DOHH2 (cell line): ENCODE measurements at regions not wholly inside any gene's neighbourhood (a gene's known extent, or its start where the extent isn't known, plus 50 kb on each side); places are given as distances from the start of the nearest gene placed in this dataset.

Source experiments
- H3F3A ChIP-seq: fragments of 200-600 bp; sonication (generic), shearing (Covaris generic); 2 replicates; pipeline ENCODE4 v1.6.0; 2016; ENCODE audit warnings: antibody characterized with exemption, mild to moderate bottlenecking; ENCODE audit not compliant: control insufficient read depth, insufficient read depth
- H3K27ac ChIP-seq: fragments of 200-600 bp; sonication (generic); 2 replicates; pipeline ENCODE4 v1.5.1; 2014; ENCODE audit warnings: low read depth, mild to moderate bottlenecking, low read length, moderate library complexity
- H3K27me3 ChIP-seq: fragments of 200-600 bp; sonication (generic); 2 replicates; pipeline ENCODE4 v1.6.1; 2014; ENCODE audit warnings: mild to moderate bottlenecking, low read length, mixed read lengths; ENCODE audit not compliant: control insufficient read depth
- H3K36me3 ChIP-seq: fragments of 200-600 bp; sonication (generic); 2 replicates; pipeline ENCODE4 v1.6.1; 2014; ENCODE audit warnings: mild to moderate bottlenecking, low read length, moderate library complexity, mixed read lengths; ENCODE audit not compliant: control insufficient read depth
- H3K4me1 ChIP-seq: fragments of 200-600 bp; sonication (generic); 2 replicates; pipeline ENCODE4 v1.6.1; 2014; ENCODE audit warnings: mild to moderate bottlenecking, low read length, mixed read lengths; ENCODE audit not compliant: control insufficient read depth
- H3K4me2 ChIP-seq: fragments of 200-600 bp; sonication (generic); 2 replicates; pipeline ENCODE4 v1.6.0; 2014; ENCODE audit warnings: mild to moderate bottlenecking, low read length, moderate library complexity
- H3K4me3 ChIP-seq: fragments of 200-600 bp; sonication (generic); 2 replicates; pipeline ENCODE4 v1.5.1; 2014; ENCODE audit warnings: mild to moderate bottlenecking, low read length, mixed read lengths
- H3K79me2 ChIP-seq: fragments of 200-600 bp; sonication (generic); 2 replicates; pipeline ENCODE4 v1.6.1; 2014; ENCODE audit warnings: mild to moderate bottlenecking, low read length, mixed read lengths; ENCODE audit not compliant: control insufficient read depth
- H3K9me2 ChIP-seq: fragments of 200-600 bp; sonication (generic); replicated peaks from 2 replicates; pipeline ENCODE4 v1.6.1; 2014; ENCODE audit warnings: mild to moderate bottlenecking, low read length, mixed read lengths; ENCODE audit not compliant: control insufficient read depth
- H3K9me3 ChIP-seq: fragments of 200-600 bp; sonication (generic); 2 replicates; pipeline ENCODE4 v1.6.1; 2014; ENCODE audit warnings: antibody characterized with exemption, low read length, mixed read lengths; ENCODE audit not compliant: control insufficient read depth, insufficient read depth
- H4K20me1 ChIP-seq: fragments of 200-600 bp; sonication (generic); 2 replicates; pipeline ENCODE4 v1.6.0; 2014; ENCODE audit warnings: low read depth, mild to moderate bottlenecking, antibody characterized with exemption, low read length, moderate library complexity; ENCODE audit not compliant: control insufficient read depth, insufficient read depth
- CTCF ChIP-seq: fragments of 200-600 bp; sonication (generic); IDR thresholded peaks from one replicate; pipeline ENCODE4 v1.5.1; 2014; ENCODE audit warnings: antibody characterized with exemption, mild to moderate bottlenecking, low read depth, low read length; ENCODE audit not compliant: poor library complexity, severe bottlenecking
- EZH2phosphoT487 ChIP-seq: fragments of 200-600 bp; sonication (generic); IDR thresholded peaks from 2 replicates; pipeline ENCODE4 v1.6.1; 2017; ENCODE audit warnings: borderline replicate concordance, mild to moderate bottlenecking, antibody characterized with exemption, low read length, moderate library complexity, mixed read lengths

- no peaks in the 10 kb centered on the region for H3K9me2 ChIP-seq
- no peaks in the 10 kb centered on the region for H4K20me1 ChIP-seq
- H3K4me1 ChIP-seq = no peaks in the 10 kb centered on the region
- no peaks in the 10 kb centered on the region for H3K9me3 ChIP-seq
- H3K27ac ChIP-seq = no peak overlapping the region
- TF ChIP-seq EZH2phosphoT487 (no peak), CTCF (no peak)
- H3K4me2 ChIP-seq = no peak overlapping the region
- H3K4me3 ChIP-seq = no peak overlapping the region
- H3K79me2 ChIP-seq = no peaks in the 10 kb centered on the region
- no peaks in the 10 kb centered on the region for H3K36me3 ChIP-seq
- H3K27me3 ChIP-seq = no peaks in the 10 kb centered on the region
- no peaks in the 10 kb centered on the region for H3F3A ChIP-seq
These were observed 1207.7 kb downstream of the SLITRK1 start for GRCh38 chr13:82674546-82674945.

GRCh38 chr13:82672248-82672647, 1210.0 kb downstream of the SLITRK1 start:
- Histone ChIP-seq H3K4me2 (no peak overlapping the region), H4K20me1 (no peaks in the 10 kb centered on the region), H3K9me3 (no peaks in the 10 kb centered on the region), H3K9me2 (no peaks in the 10 kb centered on the region), H3K27ac (no peak overlapping the region), H3F3A (no peaks in the 10 kb centered on the region), H3K36me3 (no peaks in the 10 kb centered on the region), H3K4me3 (no peak overlapping the region), H3K27me3 (no peaks in the 10 kb centered on the region), H3K4me1 (no peaks in the 10 kb centered on the region), H3K79me2 (no peaks in the 10 kb centered on the region)
- TF ChIP-seq CTCF = no peak
- no peak for TF ChIP-seq EZH2phosphoT487

GRCh38 chr13:82664183-82664582, 1218.1 kb downstream of the SLITRK1 start:
- Histone ChIP-seq H3K27me3 (no peaks in the 10 kb centered on the region), H4K20me1 (no peaks in the 10 kb centered on the region), H3K9me2 (no peaks in the 10 kb centered on the region; the same call in 1 of the 2 replicates), H3K27ac (no peak overlapping the region), H3K4me2 (no peak overlapping the region), H3F3A (no peaks in the 10 kb centered on the region), H3K36me3 (no peaks in the 10 kb centered on the region), H3K4me3 (no peak overlapping the region), H3K4me1 (no peaks in the 10 kb centered on the region), H3K9me3 (no peaks in the 10 kb centered on the region), H3K79me2 (no peaks in the 10 kb centered on the region)
- TF ChIP-seq CTCF (no peak), EZH2phosphoT487 (no peak)

DNA sequence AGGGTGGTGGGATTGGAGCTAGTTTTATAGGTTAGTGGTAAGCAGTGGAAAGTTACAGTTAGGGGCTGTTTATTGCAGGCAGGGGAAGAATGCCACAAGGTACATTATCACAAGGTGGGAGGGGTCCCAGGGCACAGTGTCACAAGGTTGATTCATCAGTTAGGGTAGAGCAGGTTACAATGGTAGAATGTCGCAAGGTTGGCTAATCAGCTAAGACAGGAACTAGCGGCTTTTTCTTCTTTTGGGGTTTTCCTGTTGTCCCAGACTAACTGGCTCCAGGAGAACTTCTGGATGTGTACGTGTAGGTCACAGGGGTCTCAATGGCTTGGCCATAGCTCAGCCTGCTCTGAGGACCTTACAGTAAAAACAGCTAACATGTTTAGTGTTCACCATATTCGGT, 1221.1 kb downstream of the SLITRK1 start:
- Histone ChIP-seq H3K27ac (no peak overlapping the region), H3K4me2 (no peak overlapping the region), H3K27me3 (no peaks in the 10 kb centered on the region), H3K79me2 (no peaks in the 10 kb centered on the region), H3K9me3 (no peaks in the 10 kb centered on the region), H3F3A (no peaks in the 10 kb centered on the region), H3K36me3 (no peaks in the 10 kb centered on the region), H3K4me3 (no peak overlapping the region), H4K20me1 (no peaks in the 10 kb centered on the region), H3K4me1 (no peaks in the 10 kb centered on the region), H3K9me2 (no peaks in the 10 kb centered on the region)
- TF ChIP-seq CTCF (no peak), EZH2phosphoT487 (no peak)
